ENCODE measurements at regions not wholly inside any gene's neighbourhood (a gene's known extent, or its start where the extent isn't known, plus 50 kb on each side); places are given as distances from the start of the nearest gene placed in this dataset.

- no peak for TF ChIP-seq ZNF782 (CRISPR knock-in tag; IDR thresholded peaks at IDR 0.05; ENCODE audit: borderline replicate concordance)
- no peak for TF ChIP-seq ZSCAN20 (CRISPR knock-in tag; IDR thresholded peaks at IDR 0.05; ENCODE audit: borderline replicate concordance)
- no peak for TF ChIP-seq WIZ (CRISPR knock-in tag; IDR thresholded peaks at IDR 0.05)
Measured at GRCh38 chr21:15379776-15380175, 315.0 kb upstream of the NRIP1 start (continued).

- BruUV-seq (replicated peaks), result no TSS peak
- no peak for FAIRE-seq
Measured at GRCh38 chr21:15383588-15383987, 318.8 kb upstream of the NRIP1 start.

More at GRCh38 chr21:15383588-15383987, 318.8 kb upstream of the NRIP1 start:
- Histone ChIP-seq H4K20me1 (ENCODE audit: insufficient read depth, low read length) (no peaks in the 10 kb centered on the region), H3K4me3 (replicated peaks in 1 of 3; ENCODE audit: insufficient read depth in 1 of 3, low read depth in 2 of 3, low read length in 3 of 3) (no peak overlapping the region), H3K36me3 (replicated peaks in 1 of 2; ENCODE audit: control insufficient read depth in 1 of 2, insufficient read depth in 2 of 2, low read length in 2 of 2) (no peaks in the 10 kb centered on the region; a peak in 1 of 5 replicates), H3K79me2 (ENCODE audit: insufficient read depth, low read length) (no peaks in the 10 kb centered on the region), H3K27ac (ENCODE audit: extremely low read length, insufficient read depth, low read length) (no peak overlapping the region), H3K4me1 (ENCODE audit: insufficient read depth, low read length) (no peaks in the 10 kb centered on the region), H3K4me2 (ENCODE audit: low read depth, low read length) (no peak overlapping the region), H3K9ac (ENCODE audit: insufficient read depth, low read depth, low read length) (no peak overlapping the region), H3K27me3 (ENCODE audit: control insufficient read depth in 1 of 2, insufficient read depth in 2 of 2, low read length in 2 of 2) (no peaks in the 10 kb centered on the region), H2AFZ (ENCODE audit: low read length) (no peak overlapping the region), H3K9me3 (ENCODE audit: low read length) (no peaks in the 10 kb centered on the region)
- intact Hi-C loops (cut with micrococcal nuclease; ENCODE audit: unreplicated experiment) (no loop called here), in situ Hi-C loops (cut with HindIII; ENCODE audit: extremely low pct_ligation_motif_present, low pct_unique_long_range_greater_than_20kb) (no loop called here)
- DNase-seq (ENCODE audit: low spot score), result no peak
- TF ChIP-seq RBM22 (optimal IDR thresholded peaks at IDR 0.05; ENCODE audit: low read length) (no peak), ZIK1 (CRISPR knock-in tag; IDR thresholded peaks at IDR 0.05; ENCODE audit: borderline replicate concordance, low read depth) (no peak), SP5 (CRISPR knock-in tag; IDR thresholded peaks at IDR 0.05; ENCODE audit: borderline replicate concordance, low read depth) (no peak), SRY (CRISPR knock-in tag; IDR thresholded peaks at IDR 0.05) (no peak), HOXA3 (CRISPR knock-in tag; IDR thresholded peaks at IDR 0.05) (no peak), EEA1 (CRISPR knock-in tag; IDR thresholded peaks at IDR 0.05; ENCODE audit: borderline replicate concordance) (no peak), ZBTB14 (CRISPR knock-in tag; IDR thresholded peaks at IDR 0.05) (no peak)
- TF ChIP-seq, protein P1, sequence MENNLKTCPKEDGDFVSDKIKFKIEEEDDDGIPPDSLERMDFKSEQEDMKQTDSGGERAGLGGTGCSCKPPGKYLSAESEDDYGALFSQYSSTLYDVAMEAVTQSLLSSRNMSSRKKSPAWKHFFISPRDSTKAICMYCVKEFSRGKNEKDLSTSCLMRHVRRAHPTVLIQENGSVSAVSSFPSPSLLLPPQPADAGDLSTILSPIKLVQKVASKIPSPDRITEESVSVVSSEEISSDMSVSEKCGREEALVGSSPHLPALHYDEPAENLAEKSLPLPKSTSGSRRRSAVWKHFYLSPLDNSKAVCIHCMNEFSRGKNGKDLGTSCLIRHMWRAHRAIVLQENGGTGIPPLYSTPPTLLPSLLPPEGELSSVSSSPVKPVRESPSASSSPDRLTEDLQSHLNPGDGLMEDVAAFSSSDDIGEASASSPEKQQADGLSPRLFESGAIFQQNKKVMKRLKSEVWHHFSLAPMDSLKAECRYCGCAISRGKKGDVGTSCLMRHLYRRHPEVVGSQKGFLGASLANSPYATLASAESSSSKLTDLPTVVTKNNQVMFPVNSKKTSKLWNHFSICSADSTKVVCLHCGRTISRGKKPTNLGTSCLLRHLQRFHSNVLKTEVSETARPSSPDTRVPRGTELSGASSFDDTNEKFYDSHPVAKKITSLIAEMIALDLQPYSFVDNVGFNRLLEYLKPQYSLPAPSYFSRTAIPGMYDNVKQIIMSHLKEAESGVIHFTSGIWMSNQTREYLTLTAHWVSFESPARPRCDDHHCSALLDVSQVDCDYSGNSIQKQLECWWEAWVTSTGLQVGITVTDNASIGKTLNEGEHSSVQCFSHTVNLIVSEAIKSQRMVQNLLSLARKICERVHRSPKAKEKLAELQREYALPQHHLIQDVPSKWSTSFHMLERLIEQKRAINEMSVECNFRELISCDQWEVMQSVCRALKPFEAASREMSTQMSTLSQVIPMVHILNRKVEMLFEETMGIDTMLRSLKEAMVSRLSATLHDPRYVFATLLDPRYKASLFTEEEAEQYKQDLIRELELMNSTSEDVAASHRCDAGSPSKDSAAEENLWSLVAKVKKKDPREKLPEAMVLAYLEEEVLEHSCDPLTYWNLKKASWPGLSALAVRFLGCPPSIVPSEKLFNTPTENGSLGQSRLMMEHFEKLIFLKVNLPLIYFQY (CRISPR knock-in tag; IDR thresholded peaks at IDR 0.05; ENCODE audit: borderline replicate concordance), result no peak
- TF ChIP-seq, protein P2, sequence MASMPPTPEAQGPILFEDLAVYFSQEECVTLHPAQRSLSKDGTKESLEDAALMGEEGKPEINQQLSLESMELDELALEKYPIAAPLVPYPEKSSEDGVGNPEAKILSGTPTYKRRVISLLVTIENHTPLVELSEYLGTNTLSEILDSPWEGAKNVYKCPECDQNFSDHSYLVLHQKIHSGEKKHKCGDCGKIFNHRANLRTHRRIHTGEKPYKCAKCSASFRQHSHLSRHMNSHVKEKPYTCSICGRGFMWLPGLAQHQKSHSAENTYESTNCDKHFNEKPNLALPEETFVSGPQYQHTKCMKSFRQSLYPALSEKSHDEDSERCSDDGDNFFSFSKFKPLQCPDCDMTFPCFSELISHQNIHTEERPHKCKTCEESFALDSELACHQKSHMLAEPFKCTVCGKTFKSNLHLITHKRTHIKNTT (CRISPR knock-in tag; IDR thresholded peaks at IDR 0.05), result no peak
- TF ChIP-seq, protein P3, sequence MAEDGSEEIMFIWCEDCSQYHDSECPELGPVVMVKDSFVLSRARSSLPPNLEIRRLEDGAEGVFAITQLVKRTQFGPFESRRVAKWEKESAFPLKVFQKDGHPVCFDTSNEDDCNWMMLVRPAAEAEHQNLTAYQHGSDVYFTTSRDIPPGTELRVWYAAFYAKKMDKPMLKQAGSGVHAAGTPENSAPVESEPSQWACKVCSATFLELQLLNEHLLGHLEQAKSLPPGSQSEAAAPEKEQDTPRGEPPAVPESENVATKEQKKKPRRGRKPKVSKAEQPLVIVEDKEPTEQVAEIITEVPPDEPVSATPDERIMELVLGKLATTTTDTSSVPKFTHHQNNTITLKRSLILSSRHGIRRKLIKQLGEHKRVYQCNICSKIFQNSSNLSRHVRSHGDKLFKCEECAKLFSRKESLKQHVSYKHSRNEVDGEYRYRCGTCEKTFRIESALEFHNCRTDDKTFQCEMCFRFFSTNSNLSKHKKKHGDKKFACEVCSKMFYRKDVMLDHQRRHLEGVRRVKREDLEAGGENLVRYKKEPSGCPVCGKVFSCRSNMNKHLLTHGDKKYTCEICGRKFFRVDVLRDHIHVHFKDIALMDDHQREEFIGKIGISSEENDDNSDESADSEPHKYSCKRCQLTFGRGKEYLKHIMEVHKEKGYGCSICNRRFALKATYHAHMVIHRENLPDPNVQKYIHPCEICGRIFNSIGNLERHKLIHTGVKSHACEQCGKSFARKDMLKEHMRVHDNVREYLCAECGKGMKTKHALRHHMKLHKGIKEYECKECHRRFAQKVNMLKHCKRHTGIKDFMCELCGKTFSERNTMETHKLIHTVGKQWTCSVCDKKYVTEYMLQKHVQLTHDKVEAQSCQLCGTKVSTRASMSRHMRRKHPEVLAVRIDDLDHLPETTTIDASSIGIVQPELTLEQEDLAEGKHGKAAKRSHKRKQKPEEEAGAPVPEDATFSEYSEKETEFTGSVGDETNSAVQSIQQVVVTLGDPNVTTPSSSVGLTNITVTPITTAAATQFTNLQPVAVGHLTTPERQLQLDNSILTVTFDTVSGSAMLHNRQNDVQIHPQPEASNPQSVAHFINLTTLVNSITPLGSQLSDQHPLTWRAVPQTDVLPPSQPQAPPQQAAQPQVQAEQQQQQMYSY (CRISPR knock-in tag; IDR thresholded peaks at IDR 0.05), result no peak
- WGBS (ENCODE audit: low lambda C conversion rate), result 76% methylated on average over 4 of the region's 4 CpGs
- ATAC-seq, result no peak
- ChIA-PET CTCF (ENCODE audit: low intra/inter-chr PET ratio, low total read pairs) (no interaction called here), POLR2A (no interaction called here)
